ENCODE measurements at regions not wholly inside any gene's neighbourhood (a gene's known extent, or its start where the extent isn't known, plus 50 kb on each side); places are given as distances from the start of the nearest gene placed in this dataset.

DNA sequence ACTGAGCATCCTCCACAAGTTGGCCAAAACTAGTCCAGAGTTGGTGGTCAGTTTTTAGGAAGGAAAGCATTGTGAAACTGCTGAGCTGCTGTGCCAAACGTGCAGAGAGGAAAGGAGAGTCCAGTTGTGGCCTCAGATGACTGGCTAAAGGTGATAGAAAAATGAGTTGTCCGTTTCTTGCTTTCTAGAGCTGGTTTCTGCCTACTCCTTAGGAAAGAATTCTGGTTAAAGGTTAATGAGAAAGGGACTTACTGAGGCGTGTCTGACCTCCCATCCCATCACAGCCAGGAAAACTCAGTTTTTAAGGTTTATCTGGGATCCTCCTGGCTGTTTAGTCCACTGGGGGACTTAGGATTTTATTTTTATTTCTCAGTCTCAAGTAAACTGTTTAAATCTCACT lies 1186.3 kb downstream of the UQCRFS1 start:
- Histone ChIP-seq H3K4me1 (no peaks in the 10 kb centered on the region), H3K4me3 (no peak overlapping the region), H3K27ac (no peak overlapping the region), H3K9me3 (no peaks in the 10 kb centered on the region), H3K27me3 (no peaks in the 10 kb centered on the region), H3K36me3 (replicated peaks in 1 of 2; ENCODE audit: insufficient read depth in 1 of 2, low read depth in 2 of 2) (no peaks in the 10 kb centered on the region)
- ATAC-seq (no peak), DNase-seq (no peak)
- intact Hi-C loops (cut with DNase I): no loop called here
- TF ChIP-seq POLR2A (IDR thresholded peaks at IDR 0.05): no peak
- TF ChIP-seq, protein P1, sequence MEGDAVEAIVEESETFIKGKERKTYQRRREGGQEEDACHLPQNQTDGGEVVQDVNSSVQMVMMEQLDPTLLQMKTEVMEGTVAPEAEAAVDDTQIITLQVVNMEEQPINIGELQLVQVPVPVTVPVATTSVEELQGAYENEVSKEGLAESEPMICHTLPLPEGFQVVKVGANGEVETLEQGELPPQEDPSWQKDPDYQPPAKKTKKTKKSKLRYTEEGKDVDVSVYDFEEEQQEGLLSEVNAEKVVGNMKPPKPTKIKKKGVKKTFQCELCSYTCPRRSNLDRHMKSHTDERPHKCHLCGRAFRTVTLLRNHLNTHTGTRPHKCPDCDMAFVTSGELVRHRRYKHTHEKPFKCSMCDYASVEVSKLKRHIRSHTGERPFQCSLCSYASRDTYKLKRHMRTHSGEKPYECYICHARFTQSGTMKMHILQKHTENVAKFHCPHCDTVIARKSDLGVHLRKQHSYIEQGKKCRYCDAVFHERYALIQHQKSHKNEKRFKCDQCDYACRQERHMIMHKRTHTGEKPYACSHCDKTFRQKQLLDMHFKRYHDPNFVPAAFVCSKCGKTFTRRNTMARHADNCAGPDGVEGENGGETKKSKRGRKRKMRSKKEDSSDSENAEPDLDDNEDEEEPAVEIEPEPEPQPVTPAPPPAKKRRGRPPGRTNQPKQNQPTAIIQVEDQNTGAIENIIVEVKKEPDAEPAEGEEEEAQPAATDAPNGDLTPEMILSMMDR (IDR thresholded peaks at IDR 0.05): no peak
- WGBS, 2 donors: 25 to 42% methylated on average over 3 of the region's 3 CpGs

DNA sequence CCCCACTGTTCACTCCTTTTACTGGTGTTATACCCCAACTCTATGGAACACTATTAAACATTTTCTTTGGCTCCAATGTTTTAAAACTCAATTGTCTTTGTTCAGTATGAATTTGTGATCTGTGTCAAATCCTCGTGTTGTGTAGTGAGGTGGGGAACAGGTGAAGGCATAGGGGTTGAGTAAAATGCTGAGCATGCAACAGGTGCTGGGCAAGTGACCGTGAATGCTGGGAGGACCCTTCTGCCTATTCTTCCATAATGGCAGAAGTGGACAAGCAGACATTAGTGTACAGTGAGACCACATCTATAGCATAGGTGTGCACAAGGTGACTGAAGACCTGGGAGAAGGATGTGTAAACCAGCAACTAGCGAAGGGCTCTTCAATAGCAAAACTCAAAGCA lies 1188.0 kb downstream of the UQCRFS1 start:
- WGBS, 2 donors: 88 to 89% methylated on average over 3 of the region's 3 CpGs
- no peak for ATAC-seq
- TF ChIP-seq POLR2A (IDR thresholded peaks at IDR 0.05): no peak
- TF ChIP-seq, protein P1 (IDR thresholded peaks at IDR 0.05): no peak

DNA sequence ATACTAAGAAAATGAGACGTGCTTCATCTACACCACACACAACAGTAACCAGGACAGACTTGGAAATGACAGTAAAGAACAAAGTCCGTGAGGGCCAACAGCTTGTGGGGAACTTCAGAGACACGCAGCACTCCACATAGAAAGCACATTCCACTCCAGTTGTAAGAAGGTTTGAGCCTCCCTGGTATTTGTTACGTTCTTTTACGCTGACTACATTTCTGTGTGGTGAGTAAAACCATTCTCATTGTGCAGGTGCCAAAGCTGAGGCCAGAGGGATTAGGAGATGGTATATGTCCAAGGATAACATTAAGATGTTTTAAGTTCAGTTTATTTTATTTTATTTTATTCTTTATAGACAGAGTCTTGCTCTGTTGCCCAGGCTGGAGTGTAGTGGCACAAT lies 1189.9 kb downstream of the UQCRFS1 start:
- Histone ChIP-seq H3K27ac (no peak overlapping the region), H3K4me3 (no peak overlapping the region), H3K36me3 (replicated peaks in 1 of 2; ENCODE audit: insufficient read depth in 1 of 2, low read depth in 2 of 2) (no peaks in the 10 kb centered on the region), H3K27me3 (no peaks in the 10 kb centered on the region), H3K4me1 (no peaks in the 10 kb centered on the region), H3K9me3 (no peaks in the 10 kb centered on the region)
- TF ChIP-seq POLR2A (IDR thresholded peaks at IDR 0.05): no peak
- TF ChIP-seq, protein P1 (IDR thresholded peaks at IDR 0.05): no peak
- WGBS, 2 donors: 82 to 85% methylated on average over 5 of the region's 5 CpGs
- intact Hi-C loops (cut with DNase I): no loop called here
- DNase-seq (no peak), ATAC-seq (no peak)

More for the DNA sequence above, 1188.0 kb downstream of the UQCRFS1 start:
- H3K27ac ChIP-seq: no peak overlapping the region
- H3K4me3 ChIP-seq: no peak overlapping the region
- H3K36me3 ChIP-seq (replicated peaks in 1 of 2; ENCODE audit: insufficient read depth in 1 of 2, low read depth in 2 of 2): no peaks in the 10 kb centered on the region
- no peaks in the 10 kb centered on the region for H3K4me1 ChIP-seq
- no peaks in the 10 kb centered on the region for H3K27me3 ChIP-seq
- intact Hi-C loops (cut with DNase I): no loop called here
- DNase-seq: no peak
- H3K9me3 ChIP-seq: no peaks in the 10 kb centered on the region

DNA sequence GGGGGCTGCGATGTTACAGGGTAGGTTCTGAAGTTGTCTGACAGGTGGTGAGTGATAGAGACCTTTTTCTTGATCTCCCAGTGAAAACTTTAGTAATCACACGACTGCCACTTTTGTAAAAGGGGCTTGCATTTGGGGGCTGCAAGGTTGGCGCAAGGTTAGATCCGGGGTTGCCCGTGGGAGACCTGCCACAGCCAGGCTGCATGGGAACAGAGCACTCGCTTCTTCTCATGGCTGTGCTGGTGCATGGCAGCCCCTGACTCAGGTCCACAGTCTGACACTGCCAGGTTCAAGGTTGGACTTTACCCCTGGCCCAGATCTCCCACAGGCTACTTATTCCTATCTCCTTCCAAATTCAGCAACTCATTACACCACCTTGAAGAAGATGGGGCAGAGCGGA lies 1190.4 kb downstream of the UQCRFS1 start:
- Histone ChIP-seq H3K36me3 (replicated peaks in 1 of 2; ENCODE audit: insufficient read depth in 1 of 2, low read depth in 2 of 2) (no peaks in the 10 kb centered on the region), H3K4me1 (no peaks in the 10 kb centered on the region), H3K9me3 (no peaks in the 10 kb centered on the region), H3K27ac (no peak overlapping the region), H3K4me3 (no peak overlapping the region), H3K27me3 (no peaks in the 10 kb centered on the region)
- whole genome bisulfite sequencing, 2 donors: 75 to 79% methylated on average over 7 of the region's 7 CpGs
- no peak for DNase-seq
- intact Hi-C loops (cut with DNase I): no loop called here
- no peak for ATAC-seq
- TF ChIP-seq, protein P1 (IDR thresholded peaks at IDR 0.05): no peak
- no peak for TF ChIP-seq POLR2A (IDR thresholded peaks at IDR 0.05)

DNA sequence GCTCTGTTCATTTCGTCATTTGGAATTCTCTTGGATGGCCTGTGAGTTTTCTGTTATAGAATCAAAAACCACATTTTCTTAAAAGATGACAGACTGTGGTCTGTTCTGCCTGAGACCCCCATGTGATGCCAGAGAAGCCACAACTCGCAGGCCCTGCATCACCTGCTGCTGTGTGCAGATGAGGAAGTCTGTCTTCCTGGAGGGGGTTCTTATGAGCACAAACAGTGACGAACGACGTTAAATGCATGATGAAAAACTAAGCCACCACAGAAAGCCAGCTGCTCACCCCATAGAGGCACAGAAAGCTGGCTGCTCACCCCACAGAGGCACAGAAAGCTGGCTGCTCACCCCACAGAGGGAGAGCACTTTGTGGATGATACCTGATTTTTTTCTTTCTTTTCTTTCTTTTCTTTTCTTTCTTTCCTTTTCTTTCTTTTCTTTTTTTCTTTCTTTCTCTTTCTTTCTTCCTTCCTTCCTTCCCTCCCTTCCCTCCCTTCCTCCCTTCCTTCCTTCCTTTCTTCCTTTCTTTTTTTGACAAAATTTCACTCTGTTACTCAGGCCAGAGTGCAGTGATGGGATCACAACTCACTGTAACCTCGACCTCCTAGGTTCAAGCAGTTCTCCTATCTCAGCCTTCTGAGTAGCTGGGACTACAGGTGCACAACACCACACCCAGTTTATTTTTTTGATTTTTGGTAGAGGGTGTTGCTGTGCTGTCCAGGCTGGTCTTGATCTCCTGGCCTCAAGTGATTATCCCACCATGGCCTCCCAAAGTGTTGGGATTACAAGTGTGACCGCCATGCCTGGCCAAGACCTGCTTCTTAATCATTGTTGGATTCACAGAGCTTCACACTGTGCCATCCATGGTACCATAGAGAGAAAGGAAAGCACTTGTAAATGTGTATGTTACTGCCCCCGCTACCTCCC lies 1191.4 kb downstream of the UQCRFS1 start:
- 58 to 78% methylated on average over 7 to 8 of the region's 8 CpGs for WGBS, 2 donors
- H3K9me3 ChIP-seq: no peaks in the 10 kb centered on the region
- H3K27me3 ChIP-seq: no peaks in the 10 kb centered on the region
- DNase-seq: no peak
- H3K4me3 ChIP-seq: no peak overlapping the region
- no peak for ATAC-seq
- no peaks in the 10 kb centered on the region for H3K36me3 ChIP-seq (replicated peaks in 1 of 2; ENCODE audit: insufficient read depth in 1 of 2, low read depth in 2 of 2)
- intact Hi-C loops (cut with DNase I): no loop called here
- TF ChIP-seq POLR2A (IDR thresholded peaks at IDR 0.05): no peak
- TF ChIP-seq, protein P1 (IDR thresholded peaks at IDR 0.05): no peak
- no peaks in the 10 kb centered on the region for H3K4me1 ChIP-seq
- no peak overlapping the region for H3K27ac ChIP-seq
